Cerebellar nuclear complex (tissue), 1 donor: ENCODE measurements at regions not wholly inside any gene's neighbourhood (a gene's known extent, or its start where the extent isn't known, plus 50 kb on each side); places are given as distances from the start of the nearest gene placed in this dataset.
"Not testable (repeated sequence)": the region's sequence is repeated elsewhere in the genome, so short reads cannot be mapped to it uniquely, and the experiment has no call there.

Source experiments
- DNase-seq, 2 experiments: peaks; one replicate each; lab custom pipeline; 2025; lab: John Stamatoyannopoulos, UW

GRCh38 chr5:96101358-96102089 is 139.9 kb upstream of the ELL2 start:
- DNase-seq: no peak

GRCh38 chr5:96097488-96097887 is 135.8 kb upstream of the ELL2 start:
- not testable (repeated sequence) for DNase-seq

GRCh38 chr5:96096724-96097123 is 135.1 kb upstream of the ELL2 start:
- no peak for DNase-seq

- DNase-seq: no peak
Measured at GRCh38 chr5:96094904-96095303, 133.3 kb upstream of the ELL2 start.

GRCh38 chr5:96093890-96094381 is 132.3 kb upstream of the ELL2 start:
- no peak for DNase-seq

GRCh38 chr5:96093340-96093739 is 131.7 kb upstream of the ELL2 start:
- no peak for DNase-seq

- DNase-seq: no peak
Measured at GRCh38 chr5:96091874-96092273, 130.2 kb upstream of the ELL2 start.

GRCh38 chr5:96090215-96090614 is 128.6 kb upstream of the ELL2 start:
- no peak for DNase-seq

GRCh38 chr5:96088706-96089498 is 127.3 kb upstream of the ELL2 start:
- DNase-seq: no peak

GRCh38 chr5:96087939-96088338 is 126.3 kb upstream of the ELL2 start:
- DNase-seq: no peak

- DNase-seq: no peak
Measured at GRCh38 chr5:96084874-96085506, 123.3 kb upstream of the ELL2 start.

GRCh38 chr5:96083361-96083881 is 121.8 kb upstream of the ELL2 start:
- no peak for DNase-seq

- DNase-seq: no peak
Measured at GRCh38 chr5:96081276-96081858, 119.7 kb upstream of the ELL2 start.

- DNase-seq: no peak
Measured at GRCh38 chr5:96080557-96080956, 118.9 kb upstream of the ELL2 start.

GRCh38 chr5:96079962-96080361 is 118.3 kb upstream of the ELL2 start:
- DNase-seq: no peak

- DNase-seq: no peak
Measured at GRCh38 chr5:96079075-96079474, 117.4 kb upstream of the ELL2 start.

- no peak for DNase-seq
Measured at GRCh38 chr5:96076451-96076850, 114.8 kb upstream of the ELL2 start.

- no peak for DNase-seq
Measured at GRCh38 chr5:96075579-96076289, 114.1 kb upstream of the ELL2 start.

GRCh38 chr5:96074870-96075269 is 113.2 kb upstream of the ELL2 start:
- no peak for DNase-seq

GRCh38 chr5:96074460-96074859 is 112.8 kb upstream of the ELL2 start:
- DNase-seq: no peak

- no peak for DNase-seq
Measured at GRCh38 chr5:96072791-96073165, 111.1 kb upstream of the ELL2 start.
